Peyer's patch (tissue), 4 donors: ENCODE measurements at regions not wholly inside any gene's neighbourhood (a gene's known extent, or its start where the extent isn't known, plus 50 kb on each side); places are given as distances from the start of the nearest gene placed in this dataset.

ENCODE experiments used
- DNase-seq, 3 donors: peaks; one replicate each; pipeline ENCODE4 v3.0.0-alpha.2; 2017 to 2019
- H3K27ac ChIP-seq, 4 donors: fragments of 200-600 bp; sonication (generic); one replicate each; pipeline ENCODE4 v1.5.1; 2016 to 2019
- H3K27me3 ChIP-seq, 2 donors: fragments of 200-600 bp; sonication (generic); one replicate each; pipeline ENCODE4 v1.5.1; 2019
- H3K36me3 ChIP-seq, 3 donors: fragments of 200-600 bp; sonication (generic); one replicate each; pipeline ENCODE4 v1.5.1; 2016 to 2019
- H3K4me1 ChIP-seq, 4 donors: fragments of 200-600 bp; sonication (generic); one replicate each; pipeline ENCODE4 v1.5.1; 2016 to 2019
- H3K4me3 ChIP-seq, 4 donors: fragments of 200-600 bp; sonication (generic); 1 replicate in 3 of 4; 2 replicates in 1 of 4; pipeline ENCODE4 v1.5.1; 2016 to 2019; ENCODE audit warnings: mild to moderate bottlenecking in 1 of 4
- H3K9me3 ChIP-seq, 4 donors: fragments of 200-600 bp; sonication (generic); one replicate each; pipeline ENCODE4 v1.5.1; 2016 to 2019; ENCODE audit warnings: mild to moderate bottlenecking in 1 of 4
- POLR2A ChIP-seq, 2 donors: fragments of 450-650 bp; IDR thresholded peaks; one replicate each; pipeline ENCODE4 v1.5.1; 2017; ENCODE audit warnings: antibody characterized with exemption in 2 of 2, mild to moderate bottlenecking in 2 of 2, moderate library complexity in 2 of 2
- TF ChIP-seq, protein P1 (sequence below), 6 experiments: fragments of 450-650 bp in 4 of 6; fragments of 200-600 bp in 2 of 6; sonication (generic) in 1 of 6; IDR thresholded peaks; one replicate each; pipeline ENCODE4 v1.5.1; 2017 to 2019; ENCODE audit warnings: antibody characterized with exemption in 6 of 6, mild to moderate bottlenecking in 3 of 6, moderate library complexity in 1 of 6

DNA sequence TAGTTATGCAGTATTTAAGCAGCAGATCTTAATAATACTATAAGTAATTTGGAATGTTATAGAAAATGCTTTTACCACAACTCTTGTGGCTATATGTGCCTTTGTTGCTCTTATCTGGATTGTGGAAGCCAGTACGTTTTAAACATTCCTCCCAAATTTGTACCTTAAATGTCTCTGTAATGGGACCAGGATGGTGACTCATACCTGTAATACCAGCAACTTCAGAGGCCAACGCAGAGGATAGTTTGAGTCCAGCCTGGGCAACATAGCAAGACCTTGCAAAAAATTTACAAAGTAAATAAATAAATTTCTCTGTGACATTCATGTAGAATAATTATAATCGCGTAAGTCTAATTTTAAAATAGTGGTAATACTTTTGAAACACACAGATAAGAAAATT lies 283.1 kb downstream of the POM121L12 start:
- TF ChIP-seq, protein P1, sequence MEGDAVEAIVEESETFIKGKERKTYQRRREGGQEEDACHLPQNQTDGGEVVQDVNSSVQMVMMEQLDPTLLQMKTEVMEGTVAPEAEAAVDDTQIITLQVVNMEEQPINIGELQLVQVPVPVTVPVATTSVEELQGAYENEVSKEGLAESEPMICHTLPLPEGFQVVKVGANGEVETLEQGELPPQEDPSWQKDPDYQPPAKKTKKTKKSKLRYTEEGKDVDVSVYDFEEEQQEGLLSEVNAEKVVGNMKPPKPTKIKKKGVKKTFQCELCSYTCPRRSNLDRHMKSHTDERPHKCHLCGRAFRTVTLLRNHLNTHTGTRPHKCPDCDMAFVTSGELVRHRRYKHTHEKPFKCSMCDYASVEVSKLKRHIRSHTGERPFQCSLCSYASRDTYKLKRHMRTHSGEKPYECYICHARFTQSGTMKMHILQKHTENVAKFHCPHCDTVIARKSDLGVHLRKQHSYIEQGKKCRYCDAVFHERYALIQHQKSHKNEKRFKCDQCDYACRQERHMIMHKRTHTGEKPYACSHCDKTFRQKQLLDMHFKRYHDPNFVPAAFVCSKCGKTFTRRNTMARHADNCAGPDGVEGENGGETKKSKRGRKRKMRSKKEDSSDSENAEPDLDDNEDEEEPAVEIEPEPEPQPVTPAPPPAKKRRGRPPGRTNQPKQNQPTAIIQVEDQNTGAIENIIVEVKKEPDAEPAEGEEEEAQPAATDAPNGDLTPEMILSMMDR (IDR thresholded peaks at IDR 0.05): no peak
- no peak for TF ChIP-seq POLR2A (IDR thresholded peaks at IDR 0.05)
- Histone ChIP-seq H3K4me1 (no peaks in the 10 kb centered on the region), H3K27me3 (no peaks in the 10 kb centered on the region), H3K27ac (no peak overlapping the region), H3K9me3 (no peaks in the 10 kb centered on the region), H3K4me3 (no peak overlapping the region), H3K36me3 (no peaks in the 10 kb centered on the region)
- DNase-seq: no peak

DNA sequence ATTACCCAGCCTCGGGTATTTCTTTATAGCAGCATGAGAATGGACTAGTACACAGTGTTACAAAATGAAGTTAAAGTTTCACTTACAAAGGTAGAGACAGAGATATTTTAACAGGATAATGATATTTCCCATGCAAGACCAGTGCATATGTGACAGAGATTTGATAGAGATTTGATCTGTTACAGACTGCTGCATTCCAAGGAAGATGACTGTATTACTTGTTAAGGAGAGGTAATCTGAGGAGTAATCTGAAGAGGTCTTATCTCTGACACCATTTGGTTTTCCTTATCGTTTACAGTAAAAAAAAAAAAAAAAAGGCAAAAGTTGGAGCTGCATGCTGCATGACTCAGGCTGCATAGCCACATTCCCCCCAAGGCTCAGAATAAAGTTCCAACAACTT lies 289.6 kb downstream of the POM121L12 start:
- no peak overlapping the region for H3K27ac ChIP-seq
- no peaks in the 10 kb centered on the region for H3K27me3 ChIP-seq
- no peak for DNase-seq
- H3K36me3 ChIP-seq: no peaks in the 10 kb centered on the region
- H3K4me3 ChIP-seq: no peak overlapping the region
- no peaks in the 10 kb centered on the region for H3K4me1 ChIP-seq
- no peak for TF ChIP-seq POLR2A (IDR thresholded peaks at IDR 0.05)
- TF ChIP-seq, protein P1 (IDR thresholded peaks at IDR 0.05): no peak
- no peaks in the 10 kb centered on the region for H3K9me3 ChIP-seq

DNA sequence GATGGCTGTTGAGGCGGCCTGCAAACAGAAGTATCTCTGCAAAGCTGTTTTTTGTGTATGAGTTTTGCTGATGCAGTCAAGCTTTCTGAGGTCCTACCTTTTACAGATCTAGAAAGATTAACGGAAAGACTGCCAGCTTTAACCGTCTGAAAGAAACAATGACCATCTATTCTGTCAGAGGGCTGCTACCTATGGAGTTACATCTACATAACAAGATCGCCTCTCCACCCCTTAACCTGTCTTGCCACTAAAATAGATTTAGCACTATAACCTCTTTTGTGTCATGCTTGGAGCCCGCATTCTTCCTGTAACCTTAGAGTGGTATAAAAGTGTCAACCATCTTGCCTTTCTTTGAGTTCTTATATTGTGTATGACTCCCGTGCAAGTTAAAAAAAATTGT lies 291.2 kb downstream of the POM121L12 start:
- H3K27ac ChIP-seq: no peak overlapping the region
- H3K9me3 ChIP-seq: no peaks in the 10 kb centered on the region
- no peaks in the 10 kb centered on the region for H3K36me3 ChIP-seq
- no peak for DNase-seq
- no peak for TF ChIP-seq POLR2A (IDR thresholded peaks at IDR 0.05)
- TF ChIP-seq, protein P1 (IDR thresholded peaks at IDR 0.05): no peak
- no peaks in the 10 kb centered on the region for H3K27me3 ChIP-seq
- H3K4me1 ChIP-seq: no peaks in the 10 kb centered on the region
- H3K4me3 ChIP-seq: no peak overlapping the region

DNA sequence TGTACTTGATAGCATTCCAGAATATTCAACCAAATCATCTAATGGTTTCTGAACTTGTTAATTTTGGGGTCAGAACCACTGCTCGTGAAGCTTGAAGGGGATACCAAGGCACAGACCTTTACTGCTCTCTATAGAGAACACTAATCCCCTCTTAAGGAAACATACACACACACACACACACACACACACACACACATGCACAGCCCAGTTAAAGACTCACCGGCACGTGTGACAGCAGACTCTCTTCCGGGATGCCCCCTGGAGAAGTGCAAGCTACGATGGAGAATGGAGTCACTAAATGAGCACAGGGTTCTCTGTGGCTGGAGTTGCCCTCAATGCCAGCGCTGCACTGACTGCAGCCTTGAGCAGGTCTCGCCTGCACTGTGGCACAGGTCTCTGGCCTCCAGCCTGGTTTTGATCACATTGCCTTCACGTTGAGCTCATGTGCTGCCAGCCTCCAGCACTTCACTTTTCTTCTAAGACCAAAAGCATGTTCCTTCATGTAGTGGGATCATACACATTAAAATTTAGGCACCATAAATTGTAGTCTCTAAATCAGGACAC lies 300.8 kb downstream of the POM121L12 start:
- Histone ChIP-seq H3K4me1 (no peaks in the 10 kb centered on the region), H3K27me3 (no peaks in the 10 kb centered on the region), H3K27ac (no peak overlapping the region), H3K36me3 (no peaks in the 10 kb centered on the region), H3K4me3 (no peak overlapping the region), H3K9me3 (peaks cover 0 to 3% (median 0%) of the 10 kb centered on the region in 4 donors)
- no peak for TF ChIP-seq POLR2A (IDR thresholded peaks at IDR 0.05)
- TF ChIP-seq, protein P1 (IDR thresholded peaks at IDR 0.05): no peak
- no peak for DNase-seq

DNA sequence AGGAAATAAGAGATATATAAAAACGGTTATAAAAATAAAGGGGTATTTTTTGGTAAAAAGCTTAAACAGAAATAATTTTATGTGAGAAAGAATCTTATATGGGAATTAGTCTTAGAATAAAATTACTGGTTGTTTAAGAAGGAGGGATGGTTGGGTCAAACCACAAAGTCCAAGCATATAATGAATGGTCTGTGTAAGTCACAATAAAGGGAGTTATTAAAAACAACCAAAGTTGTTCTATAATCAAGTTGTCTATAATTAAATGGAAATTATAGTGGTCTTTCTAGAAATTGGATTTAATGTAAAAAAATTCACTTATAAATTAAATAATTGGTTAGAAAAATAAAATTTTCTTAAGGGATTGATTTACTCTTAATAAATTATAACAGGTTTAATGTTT lies 304.8 kb downstream of the POM121L12 start:
- Histone ChIP-seq H3K27me3 (no peaks in the 10 kb centered on the region), H3K4me1 (no peaks in the 10 kb centered on the region), H3K4me3 (no peak overlapping the region), H3K27ac (no peak overlapping the region), H3K36me3 (no peaks in the 10 kb centered on the region), H3K9me3 (peaks cover 0 to 9% (median 0%) of the 10 kb centered on the region in 4 donors)
- TF ChIP-seq POLR2A (IDR thresholded peaks at IDR 0.05): no peak
- TF ChIP-seq, protein P1 (IDR thresholded peaks at IDR 0.05): no peak
- DNase-seq: no peak

DNA sequence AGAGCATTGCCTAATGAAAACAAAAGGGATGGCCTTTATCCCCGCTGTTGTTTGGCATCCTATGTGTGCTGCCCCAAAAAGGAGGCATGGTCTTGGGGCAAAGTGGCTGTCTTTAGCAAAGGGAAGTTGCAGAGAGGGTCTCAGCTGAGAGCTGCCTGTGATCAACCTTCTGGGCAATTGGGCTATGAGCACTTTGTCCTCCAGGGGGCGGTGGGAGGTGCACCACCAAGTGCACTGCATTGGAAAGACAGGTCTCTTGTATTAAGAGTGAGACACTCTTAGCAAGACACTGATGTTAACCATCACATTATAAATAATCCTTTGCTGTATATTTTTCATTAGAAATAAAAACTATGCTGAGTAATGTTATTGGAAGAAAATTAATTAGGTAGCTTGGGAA lies 314.8 kb downstream of the POM121L12 start:
- H3K27me3 ChIP-seq: no peaks in the 10 kb centered on the region
- TF ChIP-seq POLR2A (IDR thresholded peaks at IDR 0.05): no peak
- TF ChIP-seq, protein P1 (IDR thresholded peaks at IDR 0.05): no peak
- no peaks in the 10 kb centered on the region for H3K36me3 ChIP-seq
- H3K4me1 ChIP-seq: no peaks in the 10 kb centered on the region
- no peak overlapping the region for H3K4me3 ChIP-seq
- H3K27ac ChIP-seq: no peak overlapping the region
- H3K9me3 ChIP-seq: no peaks in the 10 kb centered on the region
- no peak for DNase-seq
